ENCODE measurements at regions not wholly inside any gene's neighbourhood (a gene's known extent, or its start where the extent isn't known, plus 50 kb on each side); places are given as distances from the start of the nearest gene placed in this dataset.

GRCh38 chr21:35696644-35697043 is 363.7 kb downstream of the SETD4 start:
- Mint-ChIP-seq H3K36me3 (ENCODE audit: low read depth) (no peaks in the 10 kb centered on the region), H3K9me3 (ENCODE audit: low read depth) (peaks cover 2% of the 10 kb centered on the region), H3K4me1 (ENCODE audit: low read depth) (peaks cover 20% of the 10 kb centered on the region), H3K27ac (ENCODE audit: unreplicated experiment) (no peak overlapping the region), H3K27me3 (ENCODE audit: low read depth) (peaks cover 17% of the 10 kb centered on the region), H3K4me3 (ENCODE audit: unreplicated experiment) (no peak overlapping the region)
- DNase-seq (ENCODE audit: low spot score) = no peak
- peak; percentile 43 for TF ChIP-seq CTCF (IDR thresholded peaks at IDR 0.05)

GRCh38 chr21:35692311-35692710 is 368.0 kb downstream of the SETD4 start:
- peaks cover 2% of the 10 kb centered on the region for H3K9me3 Mint-ChIP-seq (ENCODE audit: low read depth)
- no peaks in the 10 kb centered on the region for H3K36me3 Mint-ChIP-seq (ENCODE audit: low read depth)
- no peak overlapping the region for H3K4me3 Mint-ChIP-seq (ENCODE audit: unreplicated experiment)
- no peak overlapping the region for H3K27ac Mint-ChIP-seq (ENCODE audit: unreplicated experiment)
- peaks cover 13% of the 10 kb centered on the region for H3K4me1 Mint-ChIP-seq (ENCODE audit: low read depth)
- DNase-seq (ENCODE audit: low spot score) = no peak
- no peak for TF ChIP-seq CTCF (IDR thresholded peaks at IDR 0.05)
- peaks cover 12% of the 10 kb centered on the region for H3K27me3 Mint-ChIP-seq (ENCODE audit: low read depth)

GRCh38 chr21:35690436-35690835 is 369.9 kb downstream of the SETD4 start:
- no peak overlapping the region for H3K27ac Mint-ChIP-seq (ENCODE audit: unreplicated experiment)
- no peaks in the 10 kb centered on the region for H3K36me3 Mint-ChIP-seq (ENCODE audit: low read depth)
- H3K4me1 Mint-ChIP-seq (ENCODE audit: low read depth) = peaks cover 9% of the 10 kb centered on the region
- no peak for DNase-seq (ENCODE audit: low spot score)
- no peak for TF ChIP-seq CTCF (IDR thresholded peaks at IDR 0.05)
- peaks cover 20% of the 10 kb centered on the region for H3K27me3 Mint-ChIP-seq (ENCODE audit: low read depth)
- no peak overlapping the region for H3K4me3 Mint-ChIP-seq (ENCODE audit: unreplicated experiment)
- H3K9me3 Mint-ChIP-seq (ENCODE audit: low read depth) = peaks cover 2% of the 10 kb centered on the region

GRCh38 chr21:35686156-35686555 is 374.2 kb downstream of the SETD4 start:
- H3K4me1 Mint-ChIP-seq (ENCODE audit: low read depth) = peaks cover 12% of the 10 kb centered on the region
- H3K27ac Mint-ChIP-seq (ENCODE audit: unreplicated experiment) = no peak overlapping the region
- no peak for DNase-seq (ENCODE audit: low spot score)
- H3K4me3 Mint-ChIP-seq (ENCODE audit: unreplicated experiment) = no peak overlapping the region
- H3K36me3 Mint-ChIP-seq (ENCODE audit: low read depth) = no peaks in the 10 kb centered on the region
- peaks cover 21% of the 10 kb centered on the region for H3K27me3 Mint-ChIP-seq (ENCODE audit: low read depth)
- no peak for TF ChIP-seq CTCF (IDR thresholded peaks at IDR 0.05)
- H3K9me3 Mint-ChIP-seq (ENCODE audit: low read depth) = no peaks in the 10 kb centered on the region

- H3K4me1 Mint-ChIP-seq (ENCODE audit: low read depth) = peaks cover 12% of the 10 kb centered on the region
- no peaks in the 10 kb centered on the region for H3K36me3 Mint-ChIP-seq (ENCODE audit: low read depth)
- TF ChIP-seq CTCF (IDR thresholded peaks at IDR 0.05) = no peak
- H3K27me3 Mint-ChIP-seq (ENCODE audit: low read depth) = peaks cover 23% of the 10 kb centered on the region
- DNase-seq (ENCODE audit: low spot score) = no peak
- no peak overlapping the region for H3K4me3 Mint-ChIP-seq (ENCODE audit: unreplicated experiment)
- no peak overlapping the region for H3K27ac Mint-ChIP-seq (ENCODE audit: unreplicated experiment)
- H3K9me3 Mint-ChIP-seq (ENCODE audit: low read depth) = no peaks in the 10 kb centered on the region
These were observed 376.5 kb downstream of the SETD4 start for GRCh38 chr21:35683664-35684304.
